Skeletal muscle tissue (tissue), 3 donors: ENCODE measurements at regions not wholly inside any gene's neighbourhood (a gene's known extent, or its start where the extent isn't known, plus 50 kb on each side); places are given as distances from the start of the nearest gene placed in this dataset.

Experiments
- H3K27ac ChIP-seq: one replicate; pipeline ENCODE4 v1.7.0; 2013; ENCODE audit warnings: mild to moderate bottlenecking, low read depth, low read length, inconsistent platforms
- H3K27me3 ChIP-seq, 3 donors: one replicate each; pipeline ENCODE4 v1.7.0; 2013; ENCODE audit warnings: low read length in 3 of 3; ENCODE audit not compliant: control insufficient read depth in 3 of 3, insufficient read depth in 3 of 3
- H3K36me3 ChIP-seq, 3 donors: one replicate each; pipeline ENCODE4 v1.7.0; 2013; ENCODE audit warnings: low read length in 3 of 3; ENCODE audit not compliant: control insufficient read depth in 3 of 3, insufficient read depth in 3 of 3
- H3K4me1 ChIP-seq, 3 donors: one replicate each; pipeline ENCODE4 v1.7.0; 2013; ENCODE audit warnings: low read length in 3 of 3, mild to moderate bottlenecking in 3 of 3; ENCODE audit not compliant: control insufficient read depth in 3 of 3, insufficient read depth in 3 of 3
- H3K4me3 ChIP-seq, 3 donors: one replicate each; pipeline ENCODE4 v1.7.0; 2013; ENCODE audit warnings: low read length in 3 of 3
- H3K9ac ChIP-seq, 3 donors: one replicate each; pipeline ENCODE4 v1.7.0; 2013; ENCODE audit warnings: low read length in 3 of 3, mild to moderate bottlenecking in 3 of 3, moderate library complexity in 2 of 3, low read depth in 1 of 3
- H3K9me3 ChIP-seq, 3 donors: one replicate each; pipeline ENCODE4 v1.7.0; 2013; ENCODE audit warnings: low read length in 3 of 3; ENCODE audit not compliant: control insufficient read depth in 3 of 3
- donor health status: Osteomylitis.

DNA sequence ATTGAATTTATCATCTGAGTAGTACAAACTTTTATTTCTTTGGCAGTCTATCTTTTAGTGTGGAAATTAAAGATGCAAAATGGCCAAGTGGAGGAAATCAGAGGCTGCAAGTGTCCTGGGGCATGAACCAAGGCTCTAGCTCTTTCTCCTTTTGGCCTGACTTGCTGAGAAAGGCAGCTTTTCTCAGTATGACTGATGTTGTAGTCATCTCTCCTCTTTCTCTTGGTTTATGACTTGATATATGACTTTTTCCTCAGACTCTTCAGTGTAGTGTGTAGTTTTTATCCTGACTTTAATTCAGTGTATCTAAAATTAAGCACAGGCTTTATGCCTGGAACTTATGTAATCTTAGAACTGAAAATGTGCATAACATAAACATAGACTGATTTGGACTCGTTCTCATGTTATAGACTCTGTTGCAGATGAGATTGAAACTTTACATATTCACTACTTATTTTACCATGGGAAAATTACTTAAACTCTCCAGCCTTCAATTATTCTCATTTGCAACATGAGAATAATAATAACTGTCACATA is 65.7 kb downstream of the SLITRK5 start:
- no peaks in the 10 kb centered on the region for H3K36me3 ChIP-seq
- no peak overlapping the region for H3K27ac ChIP-seq
- H3K4me1 ChIP-seq: no peaks in the 10 kb centered on the region
- H3K9ac ChIP-seq: no peak overlapping the region
- H3K4me3 ChIP-seq: no peak overlapping the region
- H3K9me3 ChIP-seq: no peaks in the 10 kb centered on the region
- no peaks in the 10 kb centered on the region for H3K27me3 ChIP-seq

GRCh38 chr13:87754097-87754496 is 82.9 kb downstream of the SLITRK5 start:
- Histone ChIP-seq H3K4me3 (no peak overlapping the region), H3K36me3 (no peaks in the 10 kb centered on the region), H3K27me3 (no peaks in the 10 kb centered on the region), H3K9me3 (no peaks in the 10 kb centered on the region), H3K4me1 (no peaks in the 10 kb centered on the region), H3K27ac (no peak overlapping the region), H3K9ac (no peak overlapping the region)

GRCh38 chr13:87769445-87769844 is 98.3 kb downstream of the SLITRK5 start:
- H3K4me3 ChIP-seq: no peak overlapping the region
- no peak overlapping the region for H3K27ac ChIP-seq
- no peaks in the 10 kb centered on the region for H3K9me3 ChIP-seq
- H3K36me3 ChIP-seq: no peaks in the 10 kb centered on the region
- H3K9ac ChIP-seq: no peak overlapping the region
- H3K4me1 ChIP-seq: no peaks in the 10 kb centered on the region
- H3K27me3 ChIP-seq: no peaks in the 10 kb centered on the region

DNA sequence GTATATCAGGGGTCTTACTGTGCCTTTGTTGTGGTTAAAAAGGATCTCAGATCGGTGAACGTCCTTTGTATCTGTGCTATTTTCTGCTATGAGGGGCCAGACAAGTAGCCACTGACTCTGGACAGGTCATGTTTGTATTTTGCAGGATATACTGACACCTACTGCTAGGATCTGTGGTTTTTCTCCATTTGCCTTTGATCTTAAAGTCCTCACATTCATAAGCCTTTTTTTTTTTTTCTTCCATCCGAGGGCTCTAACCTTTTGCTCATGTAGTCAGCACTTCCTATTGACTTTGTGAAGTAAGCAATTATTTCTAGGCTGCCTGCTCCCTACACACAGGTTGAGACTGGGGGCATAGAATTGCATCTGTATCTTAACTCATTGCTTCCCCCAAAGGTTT is 106.2 kb downstream of the SLITRK5 start:
- Histone ChIP-seq H3K9ac (no peak overlapping the region), H3K27me3 (no peaks in the 10 kb centered on the region), H3K4me3 (no peak overlapping the region), H3K9me3 (no peaks in the 10 kb centered on the region), H3K4me1 (no peaks in the 10 kb centered on the region), H3K36me3 (no peaks in the 10 kb centered on the region), H3K27ac (no peak overlapping the region)

DNA sequence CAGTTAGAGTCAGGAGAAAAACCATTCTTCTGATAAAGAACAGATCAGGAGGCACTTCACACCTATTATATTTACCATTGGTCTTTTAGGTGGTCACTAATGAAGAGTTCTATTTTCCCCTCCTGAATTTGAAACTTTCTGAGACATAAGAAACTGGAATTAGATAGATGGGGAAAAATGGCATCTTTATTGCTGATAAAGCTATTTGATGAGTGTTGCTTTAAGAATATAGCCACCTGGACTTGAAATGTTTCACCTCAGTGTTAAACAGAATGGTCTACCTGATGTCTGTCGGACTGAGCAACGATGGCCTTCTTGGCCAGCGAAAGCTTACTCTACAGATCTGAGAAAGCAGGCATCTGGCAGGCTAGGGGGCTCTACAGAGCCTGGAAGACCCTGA is 107.0 kb downstream of the SLITRK5 start:
- H3K9me3 ChIP-seq: no peaks in the 10 kb centered on the region
- no peaks in the 10 kb centered on the region for H3K4me1 ChIP-seq
- no peak overlapping the region for H3K9ac ChIP-seq
- H3K27ac ChIP-seq: no peak overlapping the region
- no peaks in the 10 kb centered on the region for H3K27me3 ChIP-seq
- no peak overlapping the region for H3K4me3 ChIP-seq
- no peaks in the 10 kb centered on the region for H3K36me3 ChIP-seq

- H3K4me1 ChIP-seq: no peaks in the 10 kb centered on the region
- no peaks in the 10 kb centered on the region for H3K27me3 ChIP-seq
- H3K9me3 ChIP-seq: no peaks in the 10 kb centered on the region
- H3K4me3 ChIP-seq: no peak overlapping the region
- H3K36me3 ChIP-seq: no peaks in the 10 kb centered on the region
- no peak overlapping the region for H3K9ac ChIP-seq
- no peak overlapping the region for H3K27ac ChIP-seq
These were observed 108.3 kb downstream of the SLITRK5 start for GRCh38 chr13:87779426-87779825.

DNA sequence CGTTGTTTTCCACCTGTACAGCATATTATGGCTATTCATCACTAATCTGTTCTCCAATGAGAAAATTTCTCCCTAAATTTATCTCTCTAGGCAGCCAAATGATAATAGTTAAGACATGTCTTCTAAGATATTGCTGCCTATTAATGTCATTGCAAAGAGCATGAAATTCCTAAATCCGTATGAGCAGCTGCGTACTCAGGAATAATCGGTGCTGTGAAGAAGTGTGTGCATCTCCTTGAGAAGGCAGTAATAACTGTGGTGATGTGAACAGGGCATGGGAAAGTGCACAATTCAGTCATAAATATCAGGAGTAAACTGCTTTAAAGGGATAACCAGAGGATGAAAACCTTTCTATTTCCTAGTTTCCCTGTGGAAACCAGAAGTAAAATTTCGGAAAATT is 112.2 kb downstream of the SLITRK5 start:
- Histone ChIP-seq H3K9ac (no peak overlapping the region), H3K27ac (no peak overlapping the region), H3K36me3 (no peaks in the 10 kb centered on the region), H3K4me3 (no peak overlapping the region), H3K9me3 (no peaks in the 10 kb centered on the region), H3K4me1 (no peaks in the 10 kb centered on the region), H3K27me3 (no peaks in the 10 kb centered on the region)

DNA sequence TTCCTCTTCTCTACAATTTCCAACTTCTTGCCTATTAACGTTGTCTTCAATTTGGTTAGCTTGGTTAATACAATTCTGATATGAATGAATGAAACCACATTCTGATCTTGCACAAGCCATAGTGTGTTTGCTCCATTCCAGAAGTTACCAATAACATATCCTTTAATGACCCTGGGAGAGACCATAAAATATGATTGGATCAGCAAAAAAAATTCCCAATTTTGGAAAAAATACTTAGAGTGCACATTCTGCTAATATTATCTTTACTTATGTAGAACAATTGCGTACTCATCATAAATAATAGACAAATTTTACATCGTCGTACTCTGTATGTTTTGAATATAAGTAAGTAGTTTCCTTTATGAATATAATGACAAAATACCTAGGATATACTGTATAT is 117.2 kb downstream of the SLITRK5 start:
- H3K4me1 ChIP-seq: no peaks in the 10 kb centered on the region
- no peaks in the 10 kb centered on the region for H3K36me3 ChIP-seq
- no peaks in the 10 kb centered on the region for H3K9me3 ChIP-seq
- H3K4me3 ChIP-seq: no peak overlapping the region
- H3K27ac ChIP-seq: no peak overlapping the region
- H3K9ac ChIP-seq: no peak overlapping the region
- no peaks in the 10 kb centered on the region for H3K27me3 ChIP-seq

DNA sequence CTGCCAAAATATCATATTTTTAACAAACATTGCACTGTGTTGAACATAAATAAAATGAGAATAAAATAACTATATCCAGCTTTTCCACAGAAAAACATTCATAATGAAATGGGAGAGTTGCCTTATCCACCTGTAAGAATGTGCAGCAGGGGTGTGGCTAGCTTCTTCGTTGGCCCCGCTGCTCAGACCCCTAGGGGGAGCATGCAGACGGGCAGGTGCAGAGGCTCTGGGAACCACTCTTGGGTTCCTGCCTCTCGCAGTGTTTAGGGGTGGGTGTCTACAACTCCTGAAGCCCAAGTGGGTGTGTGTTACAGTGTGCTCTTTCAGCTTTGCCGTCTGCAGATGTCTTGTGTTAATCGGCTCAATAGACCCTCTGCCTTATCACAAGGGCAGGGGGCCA is 121.7 kb downstream of the SLITRK5 start:
- Histone ChIP-seq H3K9me3 (no peaks in the 10 kb centered on the region), H3K36me3 (no peaks in the 10 kb centered on the region), H3K27me3 (no peaks in the 10 kb centered on the region), H3K9ac (no peak overlapping the region), H3K4me1 (no peaks in the 10 kb centered on the region), H3K27ac (no peak overlapping the region), H3K4me3 (no peak overlapping the region)

- H3K4me1 ChIP-seq: no peaks in the 10 kb centered on the region
- no peaks in the 10 kb centered on the region for H3K9me3 ChIP-seq
- H3K9ac ChIP-seq: no peak overlapping the region
- H3K4me3 ChIP-seq: no peak overlapping the region
- no peaks in the 10 kb centered on the region for H3K36me3 ChIP-seq
- no peaks in the 10 kb centered on the region for H3K27me3 ChIP-seq
- no peak overlapping the region for H3K27ac ChIP-seq
These were observed 127.4 kb downstream of the SLITRK5 start for GRCh38 chr13:87798536-87798935.

DNA sequence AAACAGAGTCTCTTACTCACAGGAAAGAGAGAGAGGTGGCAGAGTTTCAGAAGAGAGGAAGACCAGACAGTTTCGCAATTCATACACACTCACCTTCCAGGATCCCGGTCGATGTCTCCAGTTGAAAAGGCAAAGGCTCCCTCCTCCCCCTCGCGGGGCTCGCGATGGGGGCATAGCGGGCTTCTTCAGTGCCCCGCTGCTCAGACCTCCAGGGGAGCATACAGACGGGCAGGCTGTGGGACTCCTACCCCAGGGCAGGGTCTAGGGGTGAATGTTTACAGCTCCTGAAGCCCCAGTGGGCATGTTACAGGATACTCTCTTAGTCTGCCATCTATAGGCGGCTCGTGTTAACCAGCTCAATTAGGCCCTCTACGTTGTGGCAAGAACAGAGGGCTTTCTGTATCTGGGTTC is 139.2 kb downstream of the SLITRK5 start:
- no peaks in the 10 kb centered on the region for H3K9me3 ChIP-seq
- no peak overlapping the region for H3K27ac ChIP-seq
- no peaks in the 10 kb centered on the region for H3K27me3 ChIP-seq
- H3K9ac ChIP-seq: no peak overlapping the region
- H3K4me1 ChIP-seq: no peaks in the 10 kb centered on the region
- no peaks in the 10 kb centered on the region for H3K36me3 ChIP-seq
- no peak overlapping the region for H3K4me3 ChIP-seq
